Ishikawa (cell line): ENCODE measurements at regions not wholly inside any gene's neighbourhood (a gene's known extent, or its start where the extent isn't known, plus 50 kb on each side); places are given as distances from the start of the nearest gene placed in this dataset.

Experiments
- CEBPB ChIP-seq: IDR thresholded peaks from 2 replicates; pipeline ENCODE4 v1.6.1; 2012
- CREB1 ChIP-seq: IDR thresholded peaks from 2 replicates; pipeline ENCODE4 v1.6.1; 2012; ENCODE audit warnings: low read depth
- EGR1 ChIP-seq: IDR thresholded peaks from 2 replicates; pipeline ENCODE4 v1.6.1; 2012
- EP300 ChIP-seq: IDR thresholded peaks from 2 replicates; pipeline ENCODE4 v1.6.1; 2012; ENCODE audit warnings: borderline replicate concordance
- FOXM1 ChIP-seq: IDR thresholded peaks from 2 replicates; pipeline ENCODE4 v1.6.1; 2012; ENCODE audit warnings: low read depth, borderline replicate concordance
- MAX ChIP-seq: IDR thresholded peaks from 2 replicates; pipeline ENCODE4 v1.6.1; 2012
- NFIC ChIP-seq: IDR thresholded peaks from 2 replicates; pipeline ENCODE4 v1.6.1; 2012
- RAD21 ChIP-seq: IDR thresholded peaks from 2 replicates; pipeline ENCODE4 v1.6.1; 2012; ENCODE audit warnings: low read depth
- REST ChIP-seq: IDR thresholded peaks from 2 replicates; pipeline ENCODE4 v1.6.1; 2012; ENCODE audit warnings: low read depth, mild to moderate bottlenecking
- TAF1 ChIP-seq: IDR thresholded peaks from 2 replicates; pipeline ENCODE4 v1.6.1; 2012; ENCODE audit warnings: low read depth, mild to moderate bottlenecking
- TCF12 ChIP-seq: IDR thresholded peaks from 2 replicates; pipeline ENCODE4 v1.6.1; 2012; ENCODE audit warnings: low read depth
- TEAD4 ChIP-seq: IDR thresholded peaks from 2 replicates; pipeline ENCODE4 v1.6.1; 2012
- USF1 ChIP-seq: IDR thresholded peaks from 2 replicates; pipeline ENCODE4 v1.6.1; 2012
- YY1 ChIP-seq: IDR thresholded peaks from 2 replicates; pipeline ENCODE4 v1.6.1; 2012; ENCODE audit warnings: low read depth
- ZBTB7A ChIP-seq: IDR thresholded peaks from 2 replicates; pipeline ENCODE4 v1.6.1; 2012; ENCODE audit warnings: low read depth

GRCh38 chr5:56522169-56522568 lies 289.0 kb upstream of the ANKRD55 start:
- TF ChIP-seq REST (no peak), CEBPB (peak; percentile 75), TEAD4 (no peak)

GRCh38 chr5:56520986-56521730 lies 288.0 kb upstream of the ANKRD55 start:
- TF ChIP-seq RAD21 (no peak), USF1 (no peak), REST (no peak), EP300 (no peak)

GRCh38 chr5:56518820-56519219 lies 285.7 kb upstream of the ANKRD55 start:
- TF ChIP-seq EGR1 (no peak), ZBTB7A (no peak), CEBPB (no peak), CREB1 (no peak), TEAD4 (no peak), USF1 (no peak), MAX (no peak), NFIC (no peak), FOXM1 (no peak), EP300 (no peak), REST (no peak), YY1 (no peak), RAD21 (no peak), TAF1 (no peak), TCF12 (no peak)

GRCh38 chr5:56517011-56517416 lies 283.9 kb upstream of the ANKRD55 start:
- TF ChIP-seq NFIC (peak; percentile 64), FOXM1 (no peak)

- TF ChIP-seq MAX (no peak), REST (no peak), CREB1 (no peak), RAD21 (no peak), YY1 (no peak), TCF12 (no peak), EP300 (no peak), FOXM1 (no peak), NFIC (no peak), CEBPB (no peak), TEAD4 (no peak), USF1 (no peak), EGR1 (no peak), ZBTB7A (no peak), TAF1 (no peak)
These were observed 283.3 kb upstream of the ANKRD55 start for GRCh38 chr5:56516441-56516840.
